IMR-90 (cell line): ENCODE measurements at regions not wholly inside any gene's neighbourhood (a gene's known extent, or its start where the extent isn't known, plus 50 kb on each side); places are given as distances from the start of the nearest gene placed in this dataset.

Experiments
- ATAC-seq: fragments of 200-7000 bp; cut with Tn5 transposase; 2 replicates; pipeline ENCODE4 v1.9.1; 2020; ENCODE audit warnings: low read depth, mild to moderate bottlenecking, moderate library complexity
- BruUV-seq: library from RNA; stranded (reverse); fragments of 400-500 nt; replicated peaks from 2 replicates; lab custom pipeline; 2021; lab: Mats Ljungman, UMichigan
- CTCF ChIA-PET: fragments of 300-600 bp; formaldehyde crosslinking; extraction: SDS; loops from one replicate; lab custom pipeline; 2021; ENCODE audit warnings: antibody characterized with exemption; lab: Yijun Ruan, JAX
- POLR2A ChIA-PET: fragments of 300-600 bp; sonication (Branson Sonifier 250); formaldehyde crosslinking; loops from one replicate; lab custom pipeline; 2022; ENCODE audit warnings: antibody characterized with exemption; ENCODE audit not compliant: unreplicated experiment; lab: Charles Lee
- DNase-seq: peaks from one replicate; pipeline ENCODE4 v3.0.0; 2013
- H2AFZ ChIP-seq: replicated peaks from 2 replicates; pipeline ENCODE3; 2013; ENCODE audit warnings: low read length, mild to moderate bottlenecking; ENCODE audit not compliant: poor library complexity
- H2AK5ac ChIP-seq: 2 replicates; pipeline ENCODE4 v1.6.1; 2013; ENCODE audit warnings: low read depth, low read length, inconsistent platforms
- H2AK9ac ChIP-seq: replicated peaks from 2 replicates; pipeline ENCODE3; 2013; ENCODE audit warnings: mild to moderate bottlenecking, low read depth, low read length, moderate library complexity; ENCODE audit not compliant: poor library complexity
- H2BK120ac ChIP-seq: 2 replicates; pipeline ENCODE4 v1.6.1; 2013; ENCODE audit warnings: low read depth, low read length, inconsistent platforms
- H2BK15ac ChIP-seq: 3 replicates; pipeline ENCODE4 v1.6.1; 2013; ENCODE audit warnings: low read depth, low read length, inconsistent platforms
- H2BK20ac ChIP-seq: 2 replicates; pipeline ENCODE4 v1.6.1; 2013; ENCODE audit warnings: low read depth, mild to moderate bottlenecking, inconsistent platforms, low read length, moderate library complexity
- H2BK5ac ChIP-seq: 2 replicates; pipeline ENCODE4 v1.6.1; 2013; ENCODE audit warnings: mild to moderate bottlenecking, low read depth, low read length, inconsistent platforms; ENCODE audit not compliant: poor library complexity, severe bottlenecking
- H3K14ac ChIP-seq: replicated peaks from 2 replicates; pipeline ENCODE4 v1.6.1; 2013; ENCODE audit warnings: low read depth, low read length, inconsistent platforms
- H3K18ac ChIP-seq: 2 replicates; pipeline ENCODE4 v1.6.1; 2013; ENCODE audit warnings: low read depth, low read length, control low read depth
- H3K23ac ChIP-seq: 2 replicates; pipeline ENCODE4 v1.6.1; 2013; ENCODE audit warnings: low read depth, low read length, inconsistent platforms
- H3K27ac ChIP-seq: 2 replicates; pipeline ENCODE4 v1.5.1; 2013; ENCODE audit warnings: mild to moderate bottlenecking, control low read depth, low read length; ENCODE audit not compliant: insufficient read depth
- H3K27me3 ChIP-seq: 2 replicates; pipeline ENCODE4 v1.6.1; 2013; ENCODE audit warnings: low read length; ENCODE audit not compliant: control insufficient read depth, insufficient read depth
- H3K36me3 ChIP-seq: 2 replicates; pipeline ENCODE4 v1.6.1; 2013; ENCODE audit warnings: low read length, mixed read lengths; ENCODE audit not compliant: control insufficient read depth, insufficient read depth
- H3K4ac ChIP-seq: 2 replicates; pipeline ENCODE4 v1.6.1; 2013; ENCODE audit warnings: low read depth, low read length, inconsistent platforms
- H3K4me1 ChIP-seq: 2 replicates; pipeline ENCODE4 v1.6.1; 2013; ENCODE audit warnings: low read length, mixed read lengths; ENCODE audit not compliant: control insufficient read depth, insufficient read depth
- H3K4me2 ChIP-seq: 2 replicates; pipeline ENCODE4 v1.6.1; 2013; ENCODE audit warnings: low read depth, mild to moderate bottlenecking, control low read depth, low read length, moderate library complexity
- H3K4me3 ChIP-seq: 2 replicates; pipeline ENCODE4 v1.5.1; 2013; ENCODE audit warnings: low read depth, mild to moderate bottlenecking, control low read depth, low read length, moderate library complexity; ENCODE audit not compliant: insufficient read depth
- H3K56ac ChIP-seq: 2 replicates; pipeline ENCODE4 v1.6.1; 2013; ENCODE audit warnings: low read length, inconsistent platforms; ENCODE audit not compliant: insufficient read depth; ENCODE audit errors: extremely low read depth
- H3K79me1 ChIP-seq, 2 experiments: 2 replicates each; pipeline ENCODE4 v1.6.1; 2013; ENCODE audit warnings: low read length in 2 of 2, inconsistent platforms in 1 of 2, low read depth in 1 of 2
- H3K9ac ChIP-seq: 2 replicates; pipeline ENCODE4 v1.6.1; 2013; ENCODE audit warnings: low read depth, low read length, control low read depth
- H3K9me1 ChIP-seq: 2 replicates; pipeline ENCODE4 v1.6.1; 2013; ENCODE audit warnings: low read length, inconsistent platforms; ENCODE audit not compliant: insufficient read depth
- H3K9me3 ChIP-seq: 2 replicates; pipeline ENCODE4 v1.6.1; 2013; ENCODE audit warnings: low read length; ENCODE audit not compliant: control insufficient read depth, insufficient read depth
- H4K20me1 ChIP-seq: 2 replicates; pipeline ENCODE4 v1.6.1; 2013; ENCODE audit warnings: low read length, inconsistent platforms; ENCODE audit not compliant: insufficient read depth
- H4K5ac ChIP-seq: 2 replicates; pipeline ENCODE4 v1.6.1; 2013; ENCODE audit warnings: mild to moderate bottlenecking, low read depth, low read length, control low read depth
- H4K8ac ChIP-seq, 2 experiments: 2 replicates each; pipeline ENCODE4 v1.6.1; 2013; ENCODE audit warnings: low read depth in 2 of 2, low read length in 2 of 2, control low read depth in 1 of 2, inconsistent platforms in 1 of 2
- H4K91ac ChIP-seq: 2 replicates; pipeline ENCODE4 v1.6.1; 2013; ENCODE audit warnings: low read depth, low read length, inconsistent platforms; ENCODE audit not compliant: insufficient read depth
- BHLHE40 ChIP-seq: fragments of 150-350 bp; IDR thresholded peaks from 2 replicates; pipeline ENCODE4 v1.6.1; 2016; ENCODE audit warnings: mild to moderate bottlenecking, low read depth, low read length
- CEBPB ChIP-seq: IDR thresholded peaks from 2 replicates; pipeline ENCODE4 v1.6.1; 2012; ENCODE audit warnings: low read depth, low read length, improper control_type of control experiment
- CHD1 ChIP-seq: IDR thresholded peaks from 2 replicates; pipeline ENCODE4 v1.6.1; 2012; ENCODE audit warnings: low read depth, low read length, improper control_type of control experiment
- CTCF ChIP-seq: conservative IDR thresholded peaks from 2 replicates; pipeline ENCODE4 v1.5.1; 2012; ENCODE audit warnings: mild to moderate bottlenecking, low read depth, low read length, improper control_type of control experiment
- ELK1 ChIP-seq: fragments of 150-350 bp; IDR thresholded peaks from 2 replicates; pipeline ENCODE4 v1.6.1; 2016; ENCODE audit warnings: low read depth, mild to moderate bottlenecking, low read length, moderate library complexity, borderline replicate concordance
- FOS ChIP-seq: fragments of 150-350 bp; IDR thresholded peaks from 2 replicates; pipeline ENCODE4 v1.6.1; 2016; ENCODE audit warnings: low read depth, low read length
- MAFK ChIP-seq: IDR thresholded peaks from 2 replicates; pipeline ENCODE4 v1.6.1; 2012; ENCODE audit warnings: low read depth, low read length, improper control_type of control experiment
- MAZ ChIP-seq: IDR thresholded peaks from 2 replicates; pipeline ENCODE4 v1.6.1; 2012; ENCODE audit warnings: low read depth, mild to moderate bottlenecking, low read length, improper control_type of control experiment, moderate library complexity, borderline replicate concordance
- MXI1 ChIP-seq: IDR thresholded peaks from 2 replicates; pipeline ENCODE4 v1.6.1; 2012; ENCODE audit warnings: low read depth, mild to moderate bottlenecking, low read length, moderate library complexity, borderline replicate concordance
- NFE2L2 ChIP-seq: fragments of 150-350 bp; IDR thresholded peaks from 2 replicates; pipeline ENCODE4 v1.6.1; 2016; ENCODE audit warnings: low read depth, mild to moderate bottlenecking, low read length
- POLR2A ChIP-seq: IDR thresholded peaks from 2 replicates; pipeline ENCODE4 v1.6.1; 2012; ENCODE audit warnings: mild to moderate bottlenecking, low read depth, low read length
- RAD21 ChIP-seq: IDR thresholded peaks from 2 replicates; pipeline ENCODE4 v1.6.1; 2012; ENCODE audit warnings: low read length, improper control_type of control experiment
- RCOR1 ChIP-seq: IDR thresholded peaks from 2 replicates; pipeline ENCODE4 v1.6.1; 2012; ENCODE audit warnings: mild to moderate bottlenecking, low read length, improper control_type of control experiment; ENCODE audit not compliant: insufficient replicate concordance
- RFX5 ChIP-seq: IDR thresholded peaks from 2 replicates; pipeline ENCODE4 v1.8.0; 2012; ENCODE audit warnings: low read depth, mild to moderate bottlenecking, low read length, moderate library complexity
- SMC3 ChIP-seq: fragments of 150-350 bp; IDR thresholded peaks from 2 replicates; pipeline ENCODE4 v1.6.1; 2016; ENCODE audit warnings: low read depth, mild to moderate bottlenecking, antibody characterized with exemption, low read length, moderate library complexity
- USF2 ChIP-seq: fragments of 150-350 bp; IDR thresholded peaks from 2 replicates; pipeline ENCODE4 v1.6.1; 2017; ENCODE audit warnings: mild to moderate bottlenecking, antibody characterized with exemption, low read length, low read depth
- WGBS, 2 experiments: methylation state at CpG; one replicate each; pipeline versions ENCODE4 v1.1.5 to v1.1.7; 2013; ENCODE audit warnings: missing lambda C conversion rate in 2 of 2; ENCODE audit not compliant: insufficient read length in 1 of 2; ENCODE audit errors: extremely low coverage in 2 of 2; 5-methylcytosine and 5-hydroxymethylcytosine counted together
- dilution Hi-C: fragments of 300-500 bp; cut with HindIII; formaldehyde crosslinking; loops from one replicate; pipeline ENCODE4 v1.14.3; 2018; ENCODE audit warnings: low sequenced_read_pairs; ENCODE audit not compliant: unreplicated experiment
- in situ Hi-C: fragments of 300-500 bp; cut with MboI; formaldehyde crosslinking; loops from 3 replicates; pipeline ENCODE4 v1.14.3; 2019; ENCODE audit warnings: low sequenced_read_pairs, inconsistent platforms, mixed read lengths
- intact Hi-C: fragments of 100-400 bp; cut with micrococcal nuclease; formaldehyde crosslinking; loops from 2 replicates; pipeline ENCODE4 v1.10.0; 2022

GRCh38 chr6:74798302-74798701, 407.6 kb downstream of the COL12A1 start:
- H2BK5ac ChIP-seq = no peak overlapping the region
- no TSS peak for BruUV-seq
- H3K9me1 ChIP-seq = no peaks in the 10 kb centered on the region
- no peak overlapping the region for H4K5ac ChIP-seq
- H2BK20ac ChIP-seq = no peak overlapping the region
- no peak overlapping the region for H2AK9ac ChIP-seq
- no peak overlapping the region for H4K8ac ChIP-seq
- H3K14ac ChIP-seq = no peak overlapping the region
- no peak overlapping the region for H2BK120ac ChIP-seq
- H3K4me3 ChIP-seq = no peak overlapping the region
- no peaks in the 10 kb centered on the region for H3K4me1 ChIP-seq
- no peak for DNase-seq
- H3K9me3 ChIP-seq = peaks cover 8% of the 10 kb centered on the region
- no peak overlapping the region for H3K4me2 ChIP-seq
- H3K79me1 ChIP-seq = no peaks in the 10 kb centered on the region
- no peak overlapping the region for H3K4ac ChIP-seq
- no peak overlapping the region for H2BK15ac ChIP-seq
- H3K27me3 ChIP-seq = no peaks in the 10 kb centered on the region
- no peak overlapping the region for H2AFZ ChIP-seq
- H2AK5ac ChIP-seq = no peak overlapping the region
- no CpG with 5 or more reads among the region's 1 CpG for whole genome bisulfite sequencing, 2 experiments
- no peak overlapping the region for H4K91ac ChIP-seq
- H3K18ac ChIP-seq = no peak overlapping the region
- TF ChIP-seq FOS (no peak), POLR2A (no peak), BHLHE40 (no peak), CEBPB (no peak), SMC3 (no peak), ELK1 (no peak), CTCF (no peak), RFX5 (no peak), MXI1 (no peak), MAFK (no peak), RCOR1 (no peak), NFE2L2 (no peak), CHD1 (no peak), MAZ (no peak), USF2 (no peak), RAD21 (no peak)
- H3K27ac ChIP-seq = no peak overlapping the region
- in situ Hi-C loops = no loop called here
- dilution Hi-C loops = no loop called here
- no peaks in the 10 kb centered on the region for H3K36me3 ChIP-seq
- no peak overlapping the region for H3K23ac ChIP-seq
- no peaks in the 10 kb centered on the region for H4K20me1 ChIP-seq
- no peak overlapping the region for H3K9ac ChIP-seq
- ATAC-seq = no peak
- intact Hi-C loops = no loop called here
- POLR2A ChIA-PET = no interaction called here
- CTCF ChIA-PET = no interaction called here
- no peak overlapping the region for H3K56ac ChIP-seq
